Mesenchymal stem cell (in vitro differentiated cells and primary cell): ENCODE measurements at regions not wholly inside any gene's neighbourhood (a gene's known extent, or its start where the extent isn't known, plus 50 kb on each side); places are given as distances from the start of the nearest gene placed in this dataset.

Source experiments
- DNase-seq: peaks from one replicate; pipeline ENCODE4 v3.0.0-alpha.2; 2013
- H2AFZ ChIP-seq: one replicate; pipeline ENCODE4 v1.6.1; 2013; ENCODE audit warnings: low read depth, mild to moderate bottlenecking, control low read depth, inconsistent platforms, low read length, moderate library complexity
- H2AK5ac ChIP-seq: 2 replicates; pipeline ENCODE4 v1.6.1; 2013; ENCODE audit warnings: low read length, moderate library complexity, mild to moderate bottlenecking, inconsistent platforms; ENCODE audit not compliant: severe bottlenecking
- H2BK120ac ChIP-seq: one replicate; pipeline ENCODE4 v1.6.1; 2013; ENCODE audit warnings: low read depth, mild to moderate bottlenecking, inconsistent platforms, low read length, moderate library complexity
- H2BK12ac ChIP-seq, 2 experiments: one replicate each; pipeline ENCODE4 v1.6.1; 2013; ENCODE audit warnings: inconsistent platforms in 2 of 2, low read length in 2 of 2, mild to moderate bottlenecking in 2 of 2, moderate library complexity in 2 of 2, control low read depth in 1 of 2
- H2BK15ac ChIP-seq: one replicate; pipeline ENCODE4 v1.6.1; 2013; ENCODE audit warnings: mild to moderate bottlenecking, low read depth, inconsistent platforms; ENCODE audit not compliant: poor library complexity, severe bottlenecking
- H2BK5ac ChIP-seq: 2 replicates; pipeline ENCODE4 v1.6.1; 2013; ENCODE audit warnings: low read depth, mild to moderate bottlenecking, low read length, control low read depth, inconsistent platforms; ENCODE audit not compliant: poor library complexity, severe bottlenecking
- H3K14ac ChIP-seq, 2 experiments: one replicate each; pipeline ENCODE4 v1.6.1; 2013; ENCODE audit warnings: inconsistent platforms in 2 of 2, low read length in 2 of 2, control low read depth in 1 of 2, mild to moderate bottlenecking in 1 of 2, moderate library complexity in 1 of 2
- H3K18ac ChIP-seq, 2 experiments: one replicate each; pipeline ENCODE4 v1.6.1; 2013; ENCODE audit warnings: inconsistent platforms in 2 of 2, low read length in 2 of 2, control low read depth in 1 of 2, low read depth in 1 of 2, mild to moderate bottlenecking in 1 of 2
- H3K23ac ChIP-seq, 2 experiments: one replicate each; pipeline ENCODE4 v1.6.1; 2013; ENCODE audit warnings: inconsistent platforms in 2 of 2, low read length in 2 of 2, mild to moderate bottlenecking in 2 of 2, moderate library complexity in 2 of 2, control low read depth in 1 of 2
- H3K27ac ChIP-seq: 2 replicates; pipeline ENCODE4 v1.5.1; 2013; ENCODE audit warnings: mild to moderate bottlenecking, moderate library complexity, low read length, control low read depth, inconsistent platforms; ENCODE audit not compliant: poor library complexity, severe bottlenecking
- H3K27me3 ChIP-seq, 2 experiments: 2 replicates each; pipeline versions ENCODE4 v1.6.1 to v1.7.0; 2013; ENCODE audit warnings: low read length in 2 of 2, mild to moderate bottlenecking in 2 of 2, moderate library complexity in 2 of 2, control low read depth in 1 of 2, inconsistent platforms in 1 of 2; ENCODE audit not compliant: control insufficient read depth in 1 of 2, insufficient read depth in 1 of 2
- H3K36me3 ChIP-seq, 2 experiments: 2 replicates each; pipeline versions ENCODE4 v1.6.1 to v1.7.0; 2013; ENCODE audit warnings: low read length in 2 of 2, control low read depth in 1 of 2, inconsistent platforms in 1 of 2, low read depth in 1 of 2, mild to moderate bottlenecking in 1 of 2; ENCODE audit not compliant: insufficient read depth in 2 of 2, control insufficient read depth in 1 of 2
- H3K4ac ChIP-seq, 2 experiments: one replicate each; pipeline ENCODE4 v1.6.1; 2013; ENCODE audit warnings: inconsistent platforms in 2 of 2, low read length in 2 of 2, mild to moderate bottlenecking in 2 of 2, moderate library complexity in 2 of 2, control low read depth in 1 of 2, low read depth in 1 of 2
- H3K4me1 ChIP-seq: 2 replicates; pipeline ENCODE4 v1.6.1; 2013; ENCODE audit warnings: low read depth, low read length, control low read depth; ENCODE audit not compliant: control insufficient read depth, insufficient read depth
- H3K4me2 ChIP-seq: 2 replicates; pipeline ENCODE4 v1.6.1; 2013; ENCODE audit warnings: low read length, mild to moderate bottlenecking, inconsistent platforms; ENCODE audit not compliant: poor library complexity, severe bottlenecking
- H3K4me3 ChIP-seq, 2 experiments: 2 replicates each; pipeline versions ENCODE4 v1.5.1 to v1.7.0; 2013; ENCODE audit warnings: low read length in 2 of 2, mild to moderate bottlenecking in 2 of 2, control low read depth in 1 of 2, low read depth in 1 of 2; ENCODE audit not compliant: insufficient read depth in 1 of 2
- H3K79me1 ChIP-seq: replicated peaks from 2 replicates; pipeline ENCODE4 v1.6.1; 2013; ENCODE audit warnings: mild to moderate bottlenecking, control low read depth, low read length, inconsistent platforms; ENCODE audit not compliant: poor library complexity, severe bottlenecking
- H3K9ac ChIP-seq: 2 replicates; pipeline ENCODE4 v1.7.0; 2013; ENCODE audit warnings: mild to moderate bottlenecking, low read length, moderate library complexity
- H3K9me3 ChIP-seq: 2 replicates; pipeline ENCODE4 v1.7.0; 2013; ENCODE audit warnings: mild to moderate bottlenecking, low read length; ENCODE audit not compliant: control insufficient read depth
- H4K8ac ChIP-seq: one replicate; pipeline ENCODE4 v1.6.1; 2013; ENCODE audit warnings: inconsistent platforms, mild to moderate bottlenecking, low read length, moderate library complexity
- H4K91ac ChIP-seq: one replicate; pipeline ENCODE4 v1.6.1; 2013; ENCODE audit warnings: mild to moderate bottlenecking, low read length, inconsistent platforms
- WGBS: methylation state at CpG from one replicate; pipeline ENCODE4 v1.1.7; 2013; ENCODE audit warnings: mixed read lengths; 5-methylcytosine and 5-hydroxymethylcytosine counted together

GRCh38 chr2:217421834-217422233, 562.0 kb upstream of the TNP1 start:
- Histone ChIP-seq H3K79me1 (no peaks in the 10 kb centered on the region), H3K18ac (no peak overlapping the region), H2AK5ac (no peak overlapping the region), H3K14ac (no peak overlapping the region), H4K91ac (no peak overlapping the region), H3K4me2 (no peak overlapping the region), H3K4ac (no peak overlapping the region), H2BK120ac (no peak overlapping the region), H3K4me1 (no peaks in the 10 kb centered on the region), H2BK5ac (no peak overlapping the region), H4K8ac (no peak overlapping the region), H3K9me3 (peaks cover 6% of the 10 kb centered on the region), H3K23ac (no peak overlapping the region), H3K9ac (no peak overlapping the region), H3K27ac (no peak overlapping the region), H3K27me3 (no peaks in the 10 kb centered on the region), H3K36me3 (no peaks in the 10 kb centered on the region), H2BK15ac (no peak overlapping the region), H2BK12ac (no peak overlapping the region), H2AFZ (no peak overlapping the region), H3K4me3 (no peak overlapping the region)
- DNase-seq: no peak

DNA sequence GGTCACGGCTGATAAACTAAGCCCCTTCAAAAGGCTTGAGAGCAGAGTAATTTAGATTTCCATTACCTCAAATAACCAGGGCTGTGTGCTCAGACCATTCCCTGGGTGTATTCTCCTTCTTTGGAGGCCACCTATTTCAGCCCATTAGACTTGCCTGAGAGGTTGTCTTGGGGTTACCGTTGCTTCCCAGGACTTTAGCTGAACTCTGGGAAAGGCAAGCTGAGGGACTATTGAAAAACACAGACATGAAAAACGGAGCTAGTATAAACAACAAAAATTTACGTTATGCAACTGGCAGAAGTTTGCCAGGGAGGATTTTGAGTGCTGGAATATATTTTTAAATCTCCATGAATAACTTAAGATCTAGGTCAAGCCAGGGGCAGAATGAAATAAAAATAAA, 561.0 kb upstream of the TNP1 start:
- DNase-seq: no peak
- Histone ChIP-seq H2BK5ac (no peak overlapping the region), H4K91ac (no peak overlapping the region), H3K79me1 (no peaks in the 10 kb centered on the region), H3K14ac (no peak overlapping the region), H2AFZ (no peak overlapping the region), H2BK120ac (no peak overlapping the region), H3K18ac (no peak overlapping the region), H3K27ac (no peak overlapping the region), H2BK15ac (no peak overlapping the region), H2AK5ac (no peak overlapping the region), H3K4ac (no peak overlapping the region), H4K8ac (no peak overlapping the region), H3K36me3 (no peaks in the 10 kb centered on the region), H3K27me3 (no peaks in the 10 kb centered on the region), H2BK12ac (no peak overlapping the region), H3K23ac (no peak overlapping the region), H3K4me2 (no peak overlapping the region), H3K4me1 (no peaks in the 10 kb centered on the region), H3K9ac (no peak overlapping the region), H3K4me3 (no peak overlapping the region), H3K9me3 (peaks cover 6% of the 10 kb centered on the region)
- WGBS: 42% methylated on average over 4 of the region's 4 CpGs

DNA sequence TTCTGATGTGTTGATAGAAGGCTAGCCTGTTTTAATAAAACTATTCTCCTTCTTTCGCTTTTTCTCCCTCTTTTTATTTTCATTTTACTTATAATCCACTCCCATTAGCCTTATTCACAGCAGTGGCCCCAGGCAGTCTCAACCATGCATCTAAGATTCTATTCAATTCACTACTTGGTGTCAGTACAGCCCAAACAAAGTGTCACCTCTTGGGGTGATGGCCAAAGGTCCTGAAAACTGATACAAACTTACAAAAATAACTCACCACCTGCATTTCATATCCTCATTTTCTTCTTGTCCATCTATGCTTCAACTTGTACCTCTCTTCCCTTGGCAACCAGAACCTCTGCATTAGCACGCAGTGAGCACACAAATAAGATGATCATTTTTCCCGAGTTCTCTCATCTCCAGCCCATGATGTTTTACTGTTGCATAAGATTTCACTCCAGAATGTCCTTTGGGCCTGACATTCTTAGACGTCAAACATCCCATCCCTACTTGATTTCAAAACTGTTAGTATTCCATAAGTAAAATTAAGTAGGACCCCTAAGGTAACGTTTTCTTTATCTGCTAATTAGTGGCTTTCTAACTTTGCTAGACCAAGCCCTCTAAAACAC, 559.3 kb upstream of the TNP1 start:
- no peak overlapping the region for H3K4ac ChIP-seq
- H3K36me3 ChIP-seq: no peaks in the 10 kb centered on the region
- H3K27me3 ChIP-seq: no peaks in the 10 kb centered on the region
- H2BK15ac ChIP-seq: no peak overlapping the region
- no peak overlapping the region for H3K14ac ChIP-seq
- H3K4me2 ChIP-seq: no peak overlapping the region
- no peak overlapping the region for H3K27ac ChIP-seq
- no peak for DNase-seq
- H3K4me1 ChIP-seq: no peaks in the 10 kb centered on the region
- peak overlapping the region in 1 of 2 experiments; percentile 64 for H3K4me3 ChIP-seq
- no peak overlapping the region for H2BK12ac ChIP-seq
- no peak overlapping the region for H2AK5ac ChIP-seq
- H2AFZ ChIP-seq: no peak overlapping the region
- no peak overlapping the region for H3K23ac ChIP-seq
- 99% methylated on average over 3 of the region's 5 CpGs for WGBS
- H4K8ac ChIP-seq: no peak overlapping the region
- H3K18ac ChIP-seq: no peak overlapping the region
- no peak overlapping the region for H2BK5ac ChIP-seq
- H3K79me1 ChIP-seq: no peaks in the 10 kb centered on the region
- peak overlapping the region; percentile 85 for H3K9ac ChIP-seq
- H4K91ac ChIP-seq: no peak overlapping the region
- no peaks in the 10 kb centered on the region for H3K9me3 ChIP-seq
- H2BK120ac ChIP-seq: no peak overlapping the region

- peak overlapping the region; percentile 85 for H3K9ac ChIP-seq
These were observed 558.7 kb upstream of the TNP1 start for GRCh38 chr2:217418544-217418943.

More at GRCh38 chr2:217418544-217418943, 558.7 kb upstream of the TNP1 start:
- Histone ChIP-seq H3K4me1 (no peaks in the 10 kb centered on the region), H3K14ac (no peak overlapping the region), H3K27ac (no peak overlapping the region), H3K4ac (no peak overlapping the region), H4K91ac (no peak overlapping the region), H3K36me3 (no peaks in the 10 kb centered on the region), H3K79me1 (no peaks in the 10 kb centered on the region), H3K4me2 (no peak overlapping the region), H3K27me3 (no peaks in the 10 kb centered on the region), H2BK5ac (no peak overlapping the region), H3K18ac (no peak overlapping the region), H2AK5ac (no peak overlapping the region), H3K4me3 (peak overlapping the region in 1 of 2 experiments; percentile 64), H2AFZ (no peak overlapping the region), H2BK12ac (no peak overlapping the region), H3K23ac (no peak overlapping the region), H2BK15ac (no peak overlapping the region), H4K8ac (no peak overlapping the region), H3K9me3 (no peaks in the 10 kb centered on the region), H2BK120ac (no peak overlapping the region)
- no peak for DNase-seq
- WGBS: 99% methylated on average over 3 of the region's 3 CpGs
